ENCODE measurements at regions not wholly inside any gene's neighbourhood (a gene's known extent, or its start where the extent isn't known, plus 50 kb on each side); places are given as distances from the start of the nearest gene placed in this dataset.

DNA sequence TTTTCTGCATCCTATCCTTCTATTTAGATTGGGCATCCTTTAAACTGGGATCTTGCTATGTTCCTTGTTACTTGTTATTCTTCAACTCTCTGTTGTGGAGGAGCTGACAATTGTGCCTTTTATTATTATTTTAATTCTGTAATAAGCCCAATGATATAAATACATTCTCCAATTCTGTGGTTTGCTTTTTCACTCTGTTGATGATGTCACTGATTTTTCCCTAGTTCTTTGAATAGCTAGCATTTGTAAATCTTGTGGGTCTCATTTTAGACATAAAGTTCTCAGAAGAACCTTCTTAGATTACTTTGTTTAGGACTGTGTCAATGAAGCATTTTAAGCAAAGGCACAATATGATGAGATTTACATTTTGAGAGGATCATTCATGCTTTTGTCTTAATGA, 79.5 kb upstream of the SLC8A1 start:
- TF ChIP-seq EZH2 (IDR thresholded peaks at IDR 0.05) (no peak), EZH2phosphoT487 (IDR thresholded peaks at IDR 0.05) (no peak)
- TF ChIP-seq, protein P1, sequence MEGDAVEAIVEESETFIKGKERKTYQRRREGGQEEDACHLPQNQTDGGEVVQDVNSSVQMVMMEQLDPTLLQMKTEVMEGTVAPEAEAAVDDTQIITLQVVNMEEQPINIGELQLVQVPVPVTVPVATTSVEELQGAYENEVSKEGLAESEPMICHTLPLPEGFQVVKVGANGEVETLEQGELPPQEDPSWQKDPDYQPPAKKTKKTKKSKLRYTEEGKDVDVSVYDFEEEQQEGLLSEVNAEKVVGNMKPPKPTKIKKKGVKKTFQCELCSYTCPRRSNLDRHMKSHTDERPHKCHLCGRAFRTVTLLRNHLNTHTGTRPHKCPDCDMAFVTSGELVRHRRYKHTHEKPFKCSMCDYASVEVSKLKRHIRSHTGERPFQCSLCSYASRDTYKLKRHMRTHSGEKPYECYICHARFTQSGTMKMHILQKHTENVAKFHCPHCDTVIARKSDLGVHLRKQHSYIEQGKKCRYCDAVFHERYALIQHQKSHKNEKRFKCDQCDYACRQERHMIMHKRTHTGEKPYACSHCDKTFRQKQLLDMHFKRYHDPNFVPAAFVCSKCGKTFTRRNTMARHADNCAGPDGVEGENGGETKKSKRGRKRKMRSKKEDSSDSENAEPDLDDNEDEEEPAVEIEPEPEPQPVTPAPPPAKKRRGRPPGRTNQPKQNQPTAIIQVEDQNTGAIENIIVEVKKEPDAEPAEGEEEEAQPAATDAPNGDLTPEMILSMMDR (IDR thresholded peaks at IDR 0.05) = no peak
- H3K4me3 Mint-ChIP-seq = no peak overlapping the region

GRCh38 chr2:40534528-40534927, 82.6 kb upstream of the SLC8A1 start:
- Mint-ChIP-seq H3K4me1 (peaks cover 14% of the 10 kb centered on the region), H3K4me3 (no peak overlapping the region), H3K9me3 (no peaks in the 10 kb centered on the region), H3K27ac (no peak overlapping the region), H3K36me3 (no peaks in the 10 kb centered on the region), H3K27me3 (ENCODE audit: insufficient read depth, low read depth) (peaks cover 2% of the 10 kb centered on the region)
- Histone ChIP-seq H2AFZ (replicated peaks) (no peak overlapping the region), H3K27me3 (no peaks in the 10 kb centered on the region), H3K36me3 (no peaks in the 10 kb centered on the region), H3K4me2 (no peak overlapping the region), H3K4me3 (no peak overlapping the region), H3F3A (ENCODE audit: low read depth) (no peaks in the 10 kb centered on the region), H3K79me2 (ENCODE audit: low read depth) (no peaks in the 10 kb centered on the region), H4K20me1 (ENCODE audit: low read depth) (no peaks in the 10 kb centered on the region), H3K4me1 (peaks cover 4% of the 10 kb centered on the region), H3K27ac (no peak overlapping the region), H3K9ac (no peak overlapping the region), H3K9me3 (ENCODE audit: low read depth) (no peaks in the 10 kb centered on the region)
- no peak for DNase-seq (ENCODE audit: low spot score)
- TF ChIP-seq EZH2phosphoT487 (IDR thresholded peaks at IDR 0.05) (no peak), EZH2 (IDR thresholded peaks at IDR 0.05) (no peak)
- TF ChIP-seq, protein P1 (IDR thresholded peaks at IDR 0.05) = no peak

More for the DNA sequence above, 79.5 kb upstream of the SLC8A1 start:
- Mint-ChIP-seq H3K9me3 (no peaks in the 10 kb centered on the region), H3K27ac (no peak overlapping the region), H3K4me1 (peaks cover 12% of the 10 kb centered on the region), H3K36me3 (no peaks in the 10 kb centered on the region), H3K27me3 (ENCODE audit: insufficient read depth, low read depth) (peaks cover 4% of the 10 kb centered on the region)
- Histone ChIP-seq H3K27ac (no peak overlapping the region), H3K79me2 (ENCODE audit: low read depth) (no peaks in the 10 kb centered on the region), H3K36me3 (no peaks in the 10 kb centered on the region), H3K9me3 (ENCODE audit: low read depth) (no peaks in the 10 kb centered on the region), H3K4me3 (no peak overlapping the region), H3K9ac (no peak overlapping the region), H4K20me1 (ENCODE audit: low read depth) (no peaks in the 10 kb centered on the region), H2AFZ (replicated peaks) (no peak overlapping the region), H3F3A (ENCODE audit: low read depth) (no peaks in the 10 kb centered on the region), H3K4me2 (no peak overlapping the region), H3K4me1 (peaks cover 4% of the 10 kb centered on the region), H3K27me3 (no peaks in the 10 kb centered on the region)
- DNase-seq (ENCODE audit: low spot score) = no peak

- no peak for DNase-seq (ENCODE audit: low spot score)
- Histone ChIP-seq H3K27ac (no peak overlapping the region), H3K4me1 (peaks cover 4% of the 10 kb centered on the region), H3F3A (ENCODE audit: low read depth) (no peaks in the 10 kb centered on the region), H4K20me1 (ENCODE audit: low read depth) (no peaks in the 10 kb centered on the region), H3K79me2 (ENCODE audit: low read depth) (no peaks in the 10 kb centered on the region), H3K36me3 (no peaks in the 10 kb centered on the region), H2AFZ (replicated peaks) (no peak overlapping the region), H3K9me3 (ENCODE audit: low read depth) (no peaks in the 10 kb centered on the region), H3K4me2 (no peak overlapping the region), H3K27me3 (no peaks in the 10 kb centered on the region), H3K9ac (no peak overlapping the region), H3K4me3 (no peak overlapping the region)
- Mint-ChIP-seq H3K27ac (no peak overlapping the region), H3K4me3 (no peak overlapping the region), H3K9me3 (no peaks in the 10 kb centered on the region), H3K4me1 (peaks cover 14% of the 10 kb centered on the region), H3K36me3 (no peaks in the 10 kb centered on the region), H3K27me3 (ENCODE audit: insufficient read depth, low read depth) (peaks cover 2% of the 10 kb centered on the region)
- TF ChIP-seq EZH2 (IDR thresholded peaks at IDR 0.05) (no peak), EZH2phosphoT487 (IDR thresholded peaks at IDR 0.05) (no peak)
- TF ChIP-seq, protein P1 (IDR thresholded peaks at IDR 0.05) = no peak
Observed at GRCh38 chr2:40535972-40536371, 84.1 kb upstream of the SLC8A1 start.

Measured in neural progenitor cell (in vitro differentiated cells).